ENCODE measurements at regions not wholly inside any gene's neighbourhood (a gene's known extent, or its start where the extent isn't known, plus 50 kb on each side); places are given as distances from the start of the nearest gene placed in this dataset.

GRCh38 chr6:28607990-28608389 lies 82.3 kb downstream of the GPX5 start:
- TF ChIP-seq CTCF (IDR thresholded peaks at IDR 0.05) (no peak), POLR2A (IDR thresholded peaks at IDR 0.05) (no peak)

All from adrenal gland (tissue), 5 donors.